RWPE1 (cell line): ENCODE measurements at regions not wholly inside any gene's neighbourhood (a gene's known extent, or its start where the extent isn't known, plus 50 kb on each side); places are given as distances from the start of the nearest gene placed in this dataset.
"Not testable (repeated sequence)": the region's sequence is repeated elsewhere in the genome, so short reads cannot be mapped to it uniquely, and the experiment has no call there.

Experiments used
- CTCF ChIA-PET: fragments of 350-600 bp; sonication (Branson Sonifier 250); formaldehyde crosslinking; extraction: SDS; loops from one replicate; lab custom pipeline; 2021; lab: Yijun Ruan, JAX
- POLR2A ChIA-PET: fragments of 400-600 bp; formaldehyde crosslinking; extraction: SDS; loops from one replicate; lab custom pipeline; 2020; ENCODE audit warnings: antibody characterized with exemption; ENCODE audit not compliant: low non-redundant PET; lab: Yijun Ruan, JAX
- DNase-seq: peaks from one replicate; pipeline ENCODE4 v3.0.0; 2012; ENCODE audit warnings: low spot score
- H3K27ac ChIP-seq: fragments of 450-650 bp; 2 replicates; pipeline ENCODE4 v1.5.1; 2017
- CTCF ChIP-seq: fragments of 450-650 bp; conservative IDR thresholded peaks from 2 replicates; pipeline ENCODE4 v1.5.1; 2017; ENCODE audit warnings: low read depth, mild to moderate bottlenecking

GRCh38 chrX:953879-954482 lies 258.5 kb downstream of the CRLF2 start:
- no peak for TF ChIP-seq CTCF
- POLR2A ChIA-PET = no interaction called here
- H3K27ac ChIP-seq = no peak overlapping the region
- CTCF ChIA-PET = no interaction called here
- DNase-seq = no peak

- no peak for TF ChIP-seq CTCF
Measured at GRCh38 chrX:952816-953215, 259.6 kb downstream of the CRLF2 start.

GRCh38 chrX:947262-947661 lies 265.2 kb downstream of the CRLF2 start:
- CTCF ChIA-PET, H3K27ac ChIP-seq, DNase-seq, POLR2A ChIA-PET: not testable (repeated sequence)

More at GRCh38 chrX:952816-953215, 259.6 kb downstream of the CRLF2 start:
- CTCF ChIA-PET = no interaction called here
- POLR2A ChIA-PET = no interaction called here
- DNase-seq = no peak
- no peak overlapping the region for H3K27ac ChIP-seq

DNA sequence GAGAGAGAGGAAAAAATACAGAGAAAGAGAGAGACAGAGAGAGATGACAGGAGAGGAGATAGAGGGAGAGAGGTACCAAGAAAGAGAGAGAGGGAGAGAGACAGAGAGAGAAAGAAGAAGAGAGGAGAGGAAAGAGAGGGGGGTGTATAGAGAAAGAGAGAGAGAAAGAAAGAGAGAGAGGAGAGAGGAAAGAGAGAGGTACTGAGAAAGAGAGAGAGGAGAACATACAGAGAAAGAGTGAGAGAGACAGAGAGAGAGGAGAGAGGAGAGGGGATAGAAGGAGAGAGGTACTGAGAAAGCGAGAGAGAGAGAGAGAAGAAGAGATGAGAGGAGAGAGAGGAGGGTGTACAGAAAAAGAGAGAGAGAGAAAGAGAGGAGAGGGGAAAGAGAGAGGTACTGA lies 269.4 kb downstream of the CRLF2 start:
- H3K27ac ChIP-seq = no peak overlapping the region
- no peak for DNase-seq
- TF ChIP-seq CTCF = no peak
- ChIA-PET CTCF (no interaction called here), POLR2A (no interaction called here)

DNA sequence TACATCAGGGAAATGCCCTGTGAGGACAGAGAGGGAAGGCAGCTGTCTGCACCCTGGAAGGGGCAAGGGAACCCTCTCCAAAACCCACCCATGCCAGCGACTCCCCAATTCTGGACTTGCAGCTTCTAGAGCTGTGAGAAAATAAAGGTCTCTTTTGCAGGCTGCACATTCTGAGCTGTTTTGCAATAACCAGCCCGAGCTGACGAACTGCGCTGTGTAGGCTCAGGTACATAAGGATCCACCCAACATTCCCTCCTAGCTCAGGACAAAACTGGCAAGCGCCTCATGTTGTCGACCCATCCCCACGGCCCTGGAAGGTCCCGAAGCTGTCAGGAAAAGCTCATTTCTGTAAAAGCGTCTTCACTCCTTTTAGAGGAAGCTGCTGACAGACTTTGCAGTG lies 271.8 kb downstream of the CRLF2 start:
- ChIA-PET CTCF (no interaction called here), POLR2A (no interaction called here)
- no peak for DNase-seq
- no peak overlapping the region for H3K27ac ChIP-seq
- no peak for TF ChIP-seq CTCF

- CTCF ChIA-PET = no interaction called here
- POLR2A ChIA-PET = no interaction called here
- no peak for TF ChIP-seq CTCF
Measured at GRCh38 chrX:936979-937769, 275.3 kb downstream of the CRLF2 start.

DNA sequence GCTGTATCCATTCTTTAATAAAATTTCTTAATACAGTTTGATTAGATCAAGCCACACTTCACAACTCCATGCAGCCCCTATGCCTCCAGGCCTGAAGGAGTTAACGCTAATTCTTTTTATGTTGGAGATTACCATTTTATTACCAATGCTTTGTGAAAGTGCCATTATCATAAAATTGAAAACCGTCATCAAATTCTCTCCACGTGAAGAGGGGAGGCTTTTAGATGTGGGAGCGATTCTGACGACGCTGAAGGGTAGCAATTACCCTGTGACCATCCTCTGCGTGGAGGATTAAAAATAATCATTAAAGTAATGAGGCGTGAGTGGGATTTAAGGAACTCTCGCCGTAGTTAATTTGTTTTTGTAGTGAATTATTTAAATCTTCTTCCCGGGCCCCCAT lies 278.8 kb downstream of the CRLF2 start:
- ChIA-PET CTCF (no interaction called here), POLR2A (no interaction called here)
- no peak overlapping the region for H3K27ac ChIP-seq
- TF ChIP-seq CTCF = no peak
- no peak for DNase-seq

More at GRCh38 chrX:936979-937769, 275.3 kb downstream of the CRLF2 start:
- DNase-seq = no peak
- H3K27ac ChIP-seq = no peak overlapping the region
